GM12864 (cell line): ENCODE measurements at regions not wholly inside any gene's neighbourhood (a gene's known extent, or its start where the extent isn't known, plus 50 kb on each side); places are given as distances from the start of the nearest gene placed in this dataset.

Experiments used
- DNase-seq: peaks from one replicate; pipeline ENCODE4 v3.0.0-alpha.2; 2011; ENCODE audit warnings: low read depth
- H3K4me3 ChIP-seq: 2 replicates; pipeline ENCODE4 v1.5.1; 2011; ENCODE audit warnings: mild to moderate bottlenecking, low read depth, low read length, control low read depth
- CTCF ChIP-seq: IDR thresholded peaks from 2 replicates; pipeline ENCODE4 v1.5.1; 2011; ENCODE audit warnings: low read depth, mild to moderate bottlenecking, moderate library complexity, low read length, control low read depth, inconsistent platforms; ENCODE audit errors: missing control alignments

GRCh38 chr4:45578874-45579273, 545.0 kb downstream of the GABRG1 start:
- DNase-seq = no peak
- H3K4me3 ChIP-seq = no peak overlapping the region
- no peak for TF ChIP-seq CTCF

GRCh38 chr4:45576275-45576674, 547.6 kb downstream of the GABRG1 start:
- TF ChIP-seq CTCF = no peak
- H3K4me3 ChIP-seq = no peak overlapping the region
- no peak for DNase-seq

GRCh38 chr4:45569619-45570018, 554.2 kb downstream of the GABRG1 start:
- no peak for TF ChIP-seq CTCF
- no peak overlapping the region for H3K4me3 ChIP-seq
- no peak for DNase-seq

- no peak overlapping the region for H3K4me3 ChIP-seq
- no peak for DNase-seq
- no peak for TF ChIP-seq CTCF
Observed at GRCh38 chr4:45568694-45569093, 555.2 kb downstream of the GABRG1 start.

GRCh38 chr4:45566896-45567603, 556.8 kb downstream of the GABRG1 start:
- no peak for DNase-seq
- no peak overlapping the region for H3K4me3 ChIP-seq
- TF ChIP-seq CTCF = no peak

GRCh38 chr4:45554423-45554822, 569.4 kb downstream of the GABRG1 start:
- no peak for TF ChIP-seq CTCF
- DNase-seq = no peak
- H3K4me3 ChIP-seq = no peak overlapping the region

GRCh38 chr4:45550766-45551366, 573.0 kb downstream of the GABRG1 start:
- no peak for DNase-seq
- TF ChIP-seq CTCF = no peak
- no peak overlapping the region for H3K4me3 ChIP-seq
